ENCODE measurements at regions not wholly inside any gene's neighbourhood (a gene's known extent, or its start where the extent isn't known, plus 50 kb on each side); places are given as distances from the start of the nearest gene placed in this dataset.

DNA sequence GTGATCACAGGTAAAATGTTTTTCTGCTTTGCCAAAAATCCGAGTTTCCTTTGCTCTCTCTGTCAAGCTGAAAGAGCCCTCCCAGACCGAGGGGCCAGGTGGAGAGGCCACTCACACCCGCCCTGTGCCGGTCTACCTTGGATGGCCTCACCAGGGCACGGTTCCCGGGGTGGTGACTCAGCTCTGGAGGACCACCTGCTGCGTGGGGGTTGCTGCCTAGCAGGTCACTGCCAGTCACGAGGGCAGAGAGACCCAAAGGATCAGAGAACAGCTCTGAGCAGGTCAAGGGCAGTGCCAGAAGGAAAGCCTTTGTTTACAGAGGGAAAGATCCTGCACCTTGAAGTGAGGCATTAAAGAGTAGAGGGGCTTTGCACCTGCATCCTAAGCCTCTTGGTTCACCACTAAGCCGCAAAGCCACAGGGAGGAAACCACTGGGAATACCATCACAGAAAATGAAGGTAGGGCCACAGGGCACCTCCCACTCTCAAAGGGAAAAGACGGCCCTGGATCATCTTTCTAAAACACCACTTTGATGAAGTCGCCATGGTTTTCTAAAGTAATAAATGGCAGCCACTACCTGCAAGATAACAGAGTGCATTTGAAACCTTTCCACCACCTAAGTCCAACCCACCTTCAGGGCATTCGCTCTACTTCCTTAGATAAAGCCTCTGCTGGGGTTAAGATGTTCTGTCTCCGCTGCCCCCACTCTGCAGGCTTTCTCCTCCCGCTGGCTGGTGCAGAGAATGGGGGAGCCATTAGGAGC lies 160.3 kb upstream of the KLF14 start:
- no peaks in the 10 kb centered on the region for H3K27me3 ChIP-seq (ENCODE audit: control insufficient read depth, insufficient read depth, low read length)
- H3K36me3 ChIP-seq (ENCODE audit: control insufficient read depth, insufficient read depth, low read length), result peaks cover 2% of the 10 kb centered on the region
- H3K4me3 ChIP-seq (ENCODE audit: low read depth, low read length), result no peak overlapping the region
- DNase-seq (ENCODE audit: low read depth in 4 of 6, low spot score in 6 of 6), result no peak
- 77% methylated on average over 11 of the region's 14 CpGs for whole genome bisulfite sequencing (ENCODE audit: insufficient coverage)
- peaks cover 14% of the 10 kb centered on the region for H3K4me1 ChIP-seq (ENCODE audit: control insufficient read depth, insufficient read depth, low read length)
- no peaks in the 10 kb centered on the region for H3K9me3 ChIP-seq (ENCODE audit: control insufficient read depth, insufficient read depth, low read length)
- no peak overlapping the region for H3K27ac ChIP-seq (ENCODE audit: low read depth, low read length)

DNA sequence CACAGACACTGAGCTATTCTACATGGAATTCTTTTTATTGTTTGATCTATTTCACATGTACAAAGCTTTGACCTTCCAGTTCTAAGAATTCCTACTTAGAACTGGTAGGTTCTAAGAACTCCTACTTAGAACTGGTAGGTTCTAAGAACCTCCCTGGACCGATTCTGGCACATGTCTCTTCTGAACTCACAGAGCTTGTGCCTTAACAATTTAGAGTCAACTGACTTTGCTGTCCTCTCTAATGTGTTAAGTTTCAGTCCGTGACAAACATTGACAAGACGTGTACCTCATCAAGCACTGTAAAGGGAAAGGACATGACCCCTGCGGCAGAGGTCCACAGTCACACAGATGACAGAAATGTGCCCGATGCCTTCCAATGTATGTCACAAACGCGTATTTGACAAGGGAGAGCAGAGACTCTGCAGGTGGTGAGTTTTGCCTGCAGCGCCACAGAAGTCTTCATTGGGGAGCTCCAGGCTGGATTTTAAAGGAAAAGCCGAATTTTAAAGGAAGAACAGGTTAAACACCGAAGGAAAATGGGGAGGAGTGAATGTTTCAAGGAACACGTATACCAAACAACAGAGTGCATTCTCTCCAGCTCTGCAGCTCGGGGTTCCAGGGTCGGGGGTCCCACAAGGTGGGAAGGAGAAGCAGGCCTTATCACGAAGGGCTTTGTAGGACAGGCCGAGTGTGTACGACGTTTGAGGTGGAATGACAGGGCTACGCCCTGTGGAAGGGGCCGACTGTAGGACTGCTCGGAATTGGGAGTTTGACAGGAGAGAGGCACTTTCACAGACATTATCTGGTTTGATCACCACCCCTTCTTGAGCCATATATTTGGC lies 161.1 kb upstream of the KLF14 start:
- whole genome bisulfite sequencing (ENCODE audit: insufficient coverage), result 50% methylated on average over 17 of the region's 20 CpGs
- H3K4me1 ChIP-seq (ENCODE audit: control insufficient read depth, insufficient read depth, low read length), result peaks cover 14% of the 10 kb centered on the region

DNA sequence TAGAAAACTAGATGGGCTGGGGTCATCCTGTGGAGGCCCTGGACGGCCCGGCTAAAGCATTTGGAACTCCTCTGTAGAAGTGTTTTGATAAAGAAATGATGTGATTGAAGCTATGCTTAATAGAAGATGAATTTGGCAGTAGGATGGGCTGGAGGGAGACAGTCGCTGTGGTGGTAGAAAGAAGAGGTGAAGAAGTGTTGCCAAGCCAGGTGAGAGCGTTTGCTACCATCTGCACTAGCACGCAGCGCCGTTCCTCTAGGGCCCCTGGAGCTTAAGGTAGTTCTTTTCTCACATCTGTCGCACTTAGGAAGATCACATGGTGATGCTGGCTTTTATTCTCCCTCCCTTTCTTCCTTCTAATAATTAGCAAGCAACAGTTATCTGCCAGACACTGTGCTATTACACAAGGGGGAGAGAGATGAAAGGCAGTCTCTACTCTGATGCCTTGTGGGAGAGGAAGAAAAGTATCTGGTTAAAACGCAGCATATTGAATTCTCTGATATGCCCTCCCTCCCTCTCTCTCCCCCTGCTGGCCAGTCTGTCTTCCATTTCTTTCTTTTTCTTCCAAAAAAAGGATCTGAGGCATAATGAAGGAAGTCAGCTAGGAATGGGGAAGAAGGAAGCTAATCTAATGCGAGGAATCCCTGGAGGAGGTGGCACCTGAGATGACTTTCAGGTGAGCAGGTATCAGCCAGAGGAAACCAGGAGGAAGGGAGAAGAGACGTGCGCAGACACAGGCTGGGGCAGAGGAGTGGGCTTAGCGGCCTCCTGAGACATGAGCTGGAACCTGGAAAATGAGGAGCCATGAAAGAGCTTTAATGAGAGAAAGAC lies 162.3 kb upstream of the KLF14 start:
- no peaks in the 10 kb centered on the region for H3K27me3 ChIP-seq (ENCODE audit: control insufficient read depth, insufficient read depth, low read length)
- H3K36me3 ChIP-seq (ENCODE audit: control insufficient read depth, insufficient read depth, low read length), result peaks cover 2% of the 10 kb centered on the region
- DNase-seq (ENCODE audit: low read depth in 4 of 6, low spot score in 6 of 6), result no peak
- 67% methylated on average over 6 of the region's 13 CpGs for WGBS (ENCODE audit: insufficient coverage)
- H3K4me3 ChIP-seq (ENCODE audit: low read depth, low read length), result no peak overlapping the region
- no peaks in the 10 kb centered on the region for H3K9me3 ChIP-seq (ENCODE audit: control insufficient read depth, insufficient read depth, low read length)
- H3K4me1 ChIP-seq (ENCODE audit: control insufficient read depth, insufficient read depth, low read length), result peaks cover 15% of the 10 kb centered on the region
- no peak overlapping the region for H3K27ac ChIP-seq (ENCODE audit: low read depth, low read length)

More for the DNA sequence above, 161.1 kb upstream of the KLF14 start:
- no peak for DNase-seq (ENCODE audit: low read depth in 4 of 6, low spot score in 6 of 6)
- peaks cover 2% of the 10 kb centered on the region for H3K36me3 ChIP-seq (ENCODE audit: control insufficient read depth, insufficient read depth, low read length)
- no peaks in the 10 kb centered on the region for H3K27me3 ChIP-seq (ENCODE audit: control insufficient read depth, insufficient read depth, low read length)
- H3K4me3 ChIP-seq (ENCODE audit: low read depth, low read length), result no peak overlapping the region
- no peaks in the 10 kb centered on the region for H3K9me3 ChIP-seq (ENCODE audit: control insufficient read depth, insufficient read depth, low read length)
- no peak overlapping the region for H3K27ac ChIP-seq (ENCODE audit: low read depth, low read length)

DNA sequence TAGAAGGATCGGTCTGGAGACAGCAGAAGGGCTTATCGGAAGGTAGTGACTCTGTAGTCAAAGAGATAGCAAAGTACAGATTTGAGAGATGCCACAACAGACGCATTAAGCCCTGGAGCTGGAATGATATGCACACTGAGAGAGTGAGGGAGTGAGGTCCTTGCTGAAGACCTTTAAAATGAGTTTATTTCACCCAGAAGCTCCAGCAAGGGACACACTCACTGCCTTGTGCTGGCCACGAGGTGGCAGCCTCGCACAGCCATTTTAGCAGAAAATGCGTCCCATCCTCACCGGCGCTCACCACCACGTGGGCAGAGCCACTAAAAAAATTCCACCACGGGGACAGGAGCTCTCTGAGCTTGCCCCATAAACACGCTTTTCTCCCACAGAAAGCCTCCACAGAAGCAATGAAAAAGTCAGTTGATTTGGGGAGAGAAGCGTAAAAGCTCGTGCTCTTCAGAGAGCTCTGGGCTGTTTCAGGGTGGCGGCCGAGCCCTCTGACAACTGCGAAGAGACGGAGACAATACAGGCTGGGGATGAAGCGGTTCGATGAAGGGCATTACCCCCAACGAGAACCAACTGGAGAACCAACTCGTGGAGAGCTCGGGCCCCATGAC lies 163.0 kb upstream of the KLF14 start:
- peak in 4 of 6 donors; percentile 58 to 96 (median 82) for DNase-seq (ENCODE audit: low read depth in 4 of 6, low spot score in 6 of 6)
- H3K36me3 ChIP-seq (ENCODE audit: control insufficient read depth, insufficient read depth, low read length), result peaks cover 2% of the 10 kb centered on the region
- peaks cover 16% of the 10 kb centered on the region for H3K4me1 ChIP-seq (ENCODE audit: control insufficient read depth, insufficient read depth, low read length)
- 34% methylated on average over 18 of the region's 22 CpGs for WGBS (ENCODE audit: insufficient coverage)
- H3K27ac ChIP-seq (ENCODE audit: low read depth, low read length), result no peak overlapping the region
- no peaks in the 10 kb centered on the region for H3K9me3 ChIP-seq (ENCODE audit: control insufficient read depth, insufficient read depth, low read length)
- peak overlapping the region; percentile 11 for H3K4me3 ChIP-seq (ENCODE audit: low read depth, low read length)
- no peaks in the 10 kb centered on the region for H3K27me3 ChIP-seq (ENCODE audit: control insufficient read depth, insufficient read depth, low read length)

DNA sequence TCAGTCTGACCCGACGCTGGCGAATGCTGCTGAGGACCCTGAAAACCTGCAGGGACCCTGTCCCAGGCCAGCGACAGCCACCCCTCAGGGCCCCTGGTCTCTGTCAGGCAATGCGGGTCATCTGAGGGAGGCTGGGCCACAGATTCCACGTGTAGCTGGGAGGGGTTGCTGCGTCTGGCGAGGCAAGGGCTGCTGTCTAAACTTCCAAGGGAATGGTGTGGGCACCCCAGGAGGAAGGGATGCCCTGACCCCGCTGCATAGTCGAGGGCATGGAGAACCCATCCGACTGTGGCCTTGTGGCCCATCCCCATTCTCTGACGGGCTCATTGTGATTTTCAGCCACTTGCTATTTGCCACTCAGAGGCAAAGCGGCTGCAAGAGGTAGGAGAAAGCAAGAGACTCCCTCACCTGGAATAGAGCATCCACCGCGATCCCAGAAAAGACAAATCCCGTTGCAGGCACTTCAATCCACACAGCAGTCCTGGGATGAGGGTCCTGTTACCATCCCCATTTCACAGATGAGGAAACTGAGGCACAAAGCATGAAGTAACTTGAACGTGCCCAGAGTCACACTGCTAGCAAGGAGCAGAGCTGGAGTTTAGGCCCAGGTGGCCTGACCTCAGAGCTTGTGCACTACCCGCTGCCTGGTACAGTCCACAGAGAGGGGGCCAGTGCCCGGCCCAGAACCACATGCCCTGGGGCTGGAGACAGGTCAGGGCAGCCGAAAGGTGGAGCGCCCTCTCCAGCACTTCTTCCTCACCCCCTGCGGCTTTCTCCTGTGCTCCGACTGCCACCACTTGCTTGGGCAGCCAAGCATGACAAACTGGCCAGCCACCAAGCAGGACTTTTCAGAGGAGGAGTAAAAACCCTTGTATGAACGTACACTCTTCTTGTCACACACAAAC lies 163.8 kb upstream of the KLF14 start:
- no peaks in the 10 kb centered on the region for H3K9me3 ChIP-seq (ENCODE audit: control insufficient read depth, insufficient read depth, low read length)
- H3K27ac ChIP-seq (ENCODE audit: low read depth, low read length), result no peak overlapping the region
- WGBS (ENCODE audit: insufficient coverage), result 80% methylated on average over 23 of the region's 24 CpGs
- no peak for DNase-seq (ENCODE audit: low read depth in 4 of 6, low spot score in 6 of 6)
- H3K36me3 ChIP-seq (ENCODE audit: control insufficient read depth, insufficient read depth, low read length), result peaks cover 2% of the 10 kb centered on the region
- no peaks in the 10 kb centered on the region for H3K27me3 ChIP-seq (ENCODE audit: control insufficient read depth, insufficient read depth, low read length)
- no peak overlapping the region for H3K4me3 ChIP-seq (ENCODE audit: low read depth, low read length)
- peaks cover 16% of the 10 kb centered on the region for H3K4me1 ChIP-seq (ENCODE audit: control insufficient read depth, insufficient read depth, low read length)

DNA sequence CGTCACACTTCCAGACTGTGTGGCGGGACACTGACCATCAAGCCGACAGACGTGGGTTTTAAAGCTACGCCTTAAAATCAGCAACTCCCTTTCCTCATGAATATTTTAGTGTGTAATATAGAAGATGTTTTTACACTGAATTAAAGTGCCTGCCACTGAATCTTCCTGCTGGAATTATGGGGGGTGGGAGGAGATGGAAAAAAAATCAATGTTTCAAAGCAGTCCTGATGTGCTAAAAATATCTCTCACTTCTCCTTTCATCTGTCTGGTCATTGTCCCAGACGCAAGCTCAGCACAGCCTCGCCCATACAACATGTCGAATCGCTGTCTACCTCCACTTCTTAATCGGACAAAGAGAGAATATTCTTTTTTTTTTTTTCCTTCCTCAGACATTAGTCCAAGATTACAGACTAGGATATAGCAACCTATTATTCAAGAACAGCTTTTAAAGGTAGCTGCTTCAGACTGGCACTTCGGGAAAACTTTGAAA lies 165.1 kb upstream of the KLF14 start:
- Histone ChIP-seq H3K4me1 (ENCODE audit: control insufficient read depth, insufficient read depth, low read length) (peaks cover 16% of the 10 kb centered on the region), H3K9me3 (ENCODE audit: control insufficient read depth, insufficient read depth, low read length) (no peaks in the 10 kb centered on the region), H3K27ac (ENCODE audit: low read depth, low read length) (no peak overlapping the region), H3K4me3 (ENCODE audit: low read depth, low read length) (no peak overlapping the region), H3K36me3 (ENCODE audit: control insufficient read depth, insufficient read depth, low read length) (peaks cover 1% of the 10 kb centered on the region), H3K27me3 (ENCODE audit: control insufficient read depth, insufficient read depth, low read length) (no peaks in the 10 kb centered on the region)
- WGBS (ENCODE audit: insufficient coverage), result 100% methylated on average over 5 of the region's 11 CpGs
- no peak for DNase-seq (ENCODE audit: low read depth in 4 of 6, low spot score in 6 of 6)

DNA sequence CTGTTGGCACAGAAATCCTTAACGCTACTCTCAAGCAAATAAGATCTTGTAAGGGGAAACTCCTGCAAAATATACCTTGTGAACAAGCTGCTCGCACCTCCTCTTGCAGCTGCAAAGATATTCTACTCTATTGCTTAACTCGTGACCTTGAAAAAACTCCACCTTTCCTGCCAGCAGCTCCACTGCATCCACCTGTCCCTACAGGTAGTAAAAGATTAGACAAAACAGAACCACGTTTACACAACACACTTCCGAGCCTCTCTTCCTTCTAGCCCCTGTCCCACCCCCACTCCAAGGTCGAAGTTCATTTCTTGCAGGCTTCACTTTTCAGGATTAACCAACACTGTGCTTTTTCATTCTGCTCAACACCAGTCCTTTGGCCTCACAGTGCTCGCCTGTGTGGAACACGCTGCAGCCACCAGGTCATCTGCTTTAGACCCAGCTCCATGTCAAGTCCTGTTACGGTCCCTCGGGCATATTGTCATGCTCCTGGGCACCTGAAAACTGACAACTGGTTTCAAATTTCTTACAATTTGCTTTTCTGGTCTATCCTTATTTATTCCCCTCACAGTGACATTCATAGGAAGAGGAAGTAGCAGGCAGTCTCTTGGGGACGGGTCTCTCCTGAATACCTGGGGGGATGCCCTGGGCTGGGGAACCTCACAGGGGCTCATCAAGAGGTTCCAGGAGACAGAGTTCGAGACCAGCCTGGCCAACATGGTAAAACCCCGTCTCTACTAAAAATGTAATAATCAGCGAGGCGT lies 165.8 kb upstream of the KLF14 start:
- WGBS (ENCODE audit: insufficient coverage), result 92% methylated on average over 12 of the region's 15 CpGs
- Histone ChIP-seq H3K4me3 (ENCODE audit: low read depth, low read length) (no peak overlapping the region), H3K4me1 (ENCODE audit: control insufficient read depth, insufficient read depth, low read length) (peaks cover 16% of the 10 kb centered on the region), H3K27me3 (ENCODE audit: control insufficient read depth, insufficient read depth, low read length) (no peaks in the 10 kb centered on the region), H3K36me3 (ENCODE audit: control insufficient read depth, insufficient read depth, low read length) (no peaks in the 10 kb centered on the region), H3K9me3 (ENCODE audit: control insufficient read depth, insufficient read depth, low read length) (no peaks in the 10 kb centered on the region), H3K27ac (ENCODE audit: low read depth, low read length) (no peak overlapping the region)
- no peak for DNase-seq (ENCODE audit: low read depth in 4 of 6, low spot score in 6 of 6)

DNA sequence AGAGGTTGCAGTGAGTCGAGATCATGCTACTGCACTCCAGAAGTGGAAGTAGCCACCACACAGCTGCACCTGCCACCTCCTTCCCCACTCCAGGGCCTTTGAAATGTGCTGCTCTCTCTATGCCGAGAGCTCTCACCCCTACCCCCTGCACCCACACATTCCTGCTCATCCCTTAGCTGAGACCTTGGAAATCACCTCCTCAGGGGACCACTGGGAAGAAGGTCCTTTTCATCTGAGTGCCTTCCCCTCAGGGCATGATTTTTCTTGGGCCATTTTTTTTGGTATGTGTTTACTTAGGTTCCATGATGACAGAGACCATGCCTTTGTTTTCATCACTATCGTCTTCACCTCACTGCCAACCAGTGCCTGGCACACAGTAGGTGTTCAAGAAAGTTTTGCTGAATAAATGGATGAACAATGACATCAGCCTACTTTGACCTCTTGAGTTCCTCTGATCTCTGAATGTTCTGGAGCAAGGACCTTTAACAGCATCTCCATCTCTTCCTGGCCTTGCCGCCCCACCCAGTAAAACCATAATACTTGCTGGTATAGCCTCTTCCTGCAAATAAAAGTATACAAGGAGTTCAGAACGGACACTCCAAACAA lies 166.6 kb upstream of the KLF14 start:
- H3K4me1 ChIP-seq (ENCODE audit: control insufficient read depth, insufficient read depth, low read length), result peaks cover 13% of the 10 kb centered on the region

More for the DNA sequence above, 166.6 kb upstream of the KLF14 start:
- Histone ChIP-seq H3K27me3 (ENCODE audit: control insufficient read depth, insufficient read depth, low read length) (no peaks in the 10 kb centered on the region), H3K9me3 (ENCODE audit: control insufficient read depth, insufficient read depth, low read length) (no peaks in the 10 kb centered on the region), H3K36me3 (ENCODE audit: control insufficient read depth, insufficient read depth, low read length) (no peaks in the 10 kb centered on the region), H3K4me3 (ENCODE audit: low read depth, low read length) (no peak overlapping the region), H3K27ac (ENCODE audit: low read depth, low read length) (peak overlapping the region; percentile 0)
- DNase-seq (ENCODE audit: low read depth in 4 of 6, low spot score in 6 of 6), result no peak
- 61% methylated on average over 2 of the region's 5 CpGs for WGBS (ENCODE audit: insufficient coverage)

Data from spinal cord (tissue), 9 donors.